ENCODE measurements at regions not wholly inside any gene's neighbourhood (a gene's known extent, or its start where the extent isn't known, plus 50 kb on each side); places are given as distances from the start of the nearest gene placed in this dataset.

DNA sequence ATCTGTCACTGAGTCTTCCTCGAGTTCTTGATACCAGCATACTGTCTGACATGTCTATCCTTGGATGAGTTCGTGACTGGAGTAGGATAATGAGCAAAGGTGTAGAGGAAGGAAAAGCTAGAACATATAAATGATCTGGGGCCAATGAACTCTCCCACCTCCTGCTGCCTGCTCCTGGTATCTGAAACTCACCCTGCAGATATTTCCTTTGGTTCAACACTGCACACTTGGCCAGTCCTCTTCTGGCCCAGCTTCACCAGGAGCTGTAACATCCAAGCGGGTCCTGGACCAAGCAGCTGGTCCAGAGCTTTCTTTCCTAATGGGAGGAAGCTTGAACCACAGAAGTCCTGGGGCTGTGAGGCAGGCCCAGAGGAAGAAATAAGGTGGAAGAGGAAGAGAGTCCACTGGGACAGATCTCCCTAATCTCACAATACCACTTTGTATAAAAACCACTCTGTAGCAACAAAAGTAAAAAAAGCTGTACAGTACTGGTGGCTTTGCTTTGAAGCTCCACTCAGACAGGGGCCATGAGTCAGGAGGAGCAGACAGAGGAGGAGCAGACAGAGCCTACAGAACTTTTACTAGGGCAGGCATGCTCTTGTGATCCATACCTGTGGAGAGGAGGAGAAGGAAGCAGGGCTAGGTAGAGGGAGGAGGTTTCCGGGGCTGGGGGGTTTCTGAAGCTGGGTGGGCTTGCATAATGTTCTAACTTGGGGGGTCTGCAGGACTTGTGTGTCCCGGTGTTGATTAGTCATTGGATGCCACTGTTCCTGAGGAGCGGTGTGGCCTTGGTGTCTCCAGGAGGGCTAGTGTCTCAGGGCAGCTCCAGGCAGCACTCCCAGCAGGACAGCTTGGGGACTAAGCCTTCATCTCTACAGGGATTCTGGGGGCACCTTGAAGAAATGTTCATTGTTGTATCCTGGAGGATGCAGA lies 166.9 kb downstream of the ABHD5 start:
- TF ChIP-seq, protein P1, sequence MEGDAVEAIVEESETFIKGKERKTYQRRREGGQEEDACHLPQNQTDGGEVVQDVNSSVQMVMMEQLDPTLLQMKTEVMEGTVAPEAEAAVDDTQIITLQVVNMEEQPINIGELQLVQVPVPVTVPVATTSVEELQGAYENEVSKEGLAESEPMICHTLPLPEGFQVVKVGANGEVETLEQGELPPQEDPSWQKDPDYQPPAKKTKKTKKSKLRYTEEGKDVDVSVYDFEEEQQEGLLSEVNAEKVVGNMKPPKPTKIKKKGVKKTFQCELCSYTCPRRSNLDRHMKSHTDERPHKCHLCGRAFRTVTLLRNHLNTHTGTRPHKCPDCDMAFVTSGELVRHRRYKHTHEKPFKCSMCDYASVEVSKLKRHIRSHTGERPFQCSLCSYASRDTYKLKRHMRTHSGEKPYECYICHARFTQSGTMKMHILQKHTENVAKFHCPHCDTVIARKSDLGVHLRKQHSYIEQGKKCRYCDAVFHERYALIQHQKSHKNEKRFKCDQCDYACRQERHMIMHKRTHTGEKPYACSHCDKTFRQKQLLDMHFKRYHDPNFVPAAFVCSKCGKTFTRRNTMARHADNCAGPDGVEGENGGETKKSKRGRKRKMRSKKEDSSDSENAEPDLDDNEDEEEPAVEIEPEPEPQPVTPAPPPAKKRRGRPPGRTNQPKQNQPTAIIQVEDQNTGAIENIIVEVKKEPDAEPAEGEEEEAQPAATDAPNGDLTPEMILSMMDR (IDR thresholded peaks at IDR 0.05) = no peak
- H3K27me3 ChIP-seq = peaks cover 0 to 60% (median 46%) of the 10 kb centered on the region in 7 donors

DNA sequence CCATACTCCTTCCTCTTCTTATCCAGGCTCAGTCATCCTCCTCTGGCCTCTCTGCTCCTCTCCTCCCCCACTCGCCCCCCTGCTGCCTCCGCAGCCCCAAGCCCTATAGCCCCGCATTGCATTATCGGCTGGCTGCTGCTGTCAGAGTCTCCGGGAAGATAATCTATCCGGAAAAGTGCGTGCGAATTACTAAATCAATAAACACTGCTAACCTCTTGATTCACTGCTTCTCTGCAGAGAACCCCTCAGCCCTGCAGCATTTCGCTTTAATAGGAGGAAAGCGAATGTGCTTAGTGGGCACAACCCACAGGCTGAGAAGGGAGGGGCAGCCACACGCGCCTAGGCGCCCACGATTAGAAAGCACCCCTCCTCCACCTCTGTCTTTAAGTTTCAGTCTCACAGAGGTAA lies 167.6 kb downstream of the ABHD5 start:
- Histone ChIP-seq H3K4me3 (no peak overlapping the region), H3K4me1 (no peaks in the 10 kb centered on the region), H3K9me3 (no peaks in the 10 kb centered on the region), H3K36me3 (no peaks in the 10 kb centered on the region), H3K27me3 (peaks cover 0 to 58% (median 46%) of the 10 kb centered on the region in 7 donors), H3K27ac (no peak overlapping the region)
- WGBS, 2 donors = 13 to 19% methylated on average over 14 of the region's 14 CpGs
- DNase-seq (no peak), ATAC-seq (no peak)
- TF ChIP-seq, protein P1 (IDR thresholded peaks at IDR 0.05) = no peak
- intact Hi-C loops (cut with DNase I) = loop anchor here in 5 of 10 donors (5.0 to 10.0 kb wide), 5 partner anchors 307 to 347 kb away; no protein-coding TSS in a partner anchor

More for the DNA sequence above, 166.9 kb downstream of the ABHD5 start:
- intact Hi-C loops (cut with DNase I) = loop anchor here in 5 of 10 donors (5.0 to 10.0 kb wide), 5 partner anchors 307 to 347 kb away; no protein-coding TSS in a partner anchor
- no peak for ATAC-seq
- WGBS, 2 donors = 71 to 73% methylated on average over 6 of the region's 6 CpGs
- Histone ChIP-seq H3K4me1 (no peaks in the 10 kb centered on the region), H3K9me3 (no peaks in the 10 kb centered on the region), H3K4me3 (no peak overlapping the region), H3K27ac (no peak overlapping the region), H3K36me3 (no peaks in the 10 kb centered on the region)
- DNase-seq = no peak

DNA sequence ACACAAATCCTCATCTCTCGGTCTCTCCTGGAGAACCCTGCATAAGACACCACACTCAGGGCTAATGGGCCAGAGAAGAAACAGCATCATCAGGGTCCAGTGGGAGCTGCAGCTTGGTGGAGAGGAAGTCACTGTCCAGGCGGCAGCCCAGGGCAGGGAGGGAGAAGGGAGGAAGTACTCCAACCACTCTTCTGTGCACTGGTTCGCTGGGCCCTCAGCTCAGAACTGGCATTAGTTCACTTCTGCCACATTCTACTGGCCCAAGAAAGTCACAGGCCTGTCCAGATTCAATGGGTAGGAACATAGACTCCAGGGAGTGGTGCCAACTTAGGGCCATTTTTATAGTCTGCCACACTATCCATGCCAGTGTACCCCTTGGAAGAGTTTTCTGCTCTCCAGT lies 169.0 kb downstream of the ABHD5 start:
- Histone ChIP-seq H3K27ac (no peak overlapping the region), H3K9me3 (no peaks in the 10 kb centered on the region), H3K4me3 (no peak overlapping the region), H3K27me3 (peaks cover 0 to 56% (median 37%) of the 10 kb centered on the region in 7 donors), H3K36me3 (no peaks in the 10 kb centered on the region), H3K4me1 (no peaks in the 10 kb centered on the region)
- DNase-seq (no peak), ATAC-seq (no peak)
- 77 to 81% methylated on average over 3 of the region's 3 CpGs for WGBS, 2 donors
- TF ChIP-seq, protein P1 (IDR thresholded peaks at IDR 0.05) = no peak
- intact Hi-C loops (cut with DNase I) = loop anchor here in 6 of 10 donors (5.0 to 10.0 kb wide), 7 partner anchors 305 to 1562 kb away; no protein-coding TSS in a partner anchor

DNA sequence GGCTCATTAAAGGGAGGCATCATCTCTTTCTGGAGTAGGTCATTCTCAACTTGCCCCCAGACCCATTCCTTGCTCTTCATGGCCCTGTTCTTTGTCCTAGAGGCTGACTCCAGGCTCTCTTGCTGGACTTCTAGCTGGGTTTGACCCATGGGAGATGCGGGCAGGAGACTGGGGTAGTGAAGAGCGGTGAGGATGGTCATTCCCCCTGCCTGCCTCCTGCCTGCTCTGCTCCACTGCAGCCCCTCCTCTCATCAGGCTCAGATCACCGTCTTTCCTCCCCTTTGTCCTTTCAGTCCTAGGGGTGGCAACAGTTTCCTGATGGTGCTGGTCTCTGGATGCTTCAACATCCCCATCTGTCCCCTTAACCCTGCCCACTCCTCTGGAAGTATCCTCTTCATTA lies 170.9 kb downstream of the ABHD5 start:
- no peak for DNase-seq
- Histone ChIP-seq H3K4me3 (no peak overlapping the region), H3K4me1 (no peaks in the 10 kb centered on the region), H3K9me3 (no peaks in the 10 kb centered on the region), H3K27me3 (peaks cover 0 to 42% (median 31%) of the 10 kb centered on the region in 7 donors), H3K27ac (no peak overlapping the region), H3K36me3 (no peaks in the 10 kb centered on the region)
- no peak for ATAC-seq
- TF ChIP-seq, protein P1 (IDR thresholded peaks at IDR 0.05) = no peak
- 92 to 94% methylated on average over 3 of the region's 3 CpGs for WGBS, 2 donors
- intact Hi-C loops (cut with DNase I) = loop anchor here in 2 of 10 donors (5.0 to 10.0 kb wide), 2 partner anchors 313 to 1564 kb away; no protein-coding TSS in a partner anchor
